ENCODE measurements at regions not wholly inside any gene's neighbourhood (a gene's known extent, or its start where the extent isn't known, plus 50 kb on each side); places are given as distances from the start of the nearest gene placed in this dataset.

GRCh38 chr10:120372917-120373316 is 84.1 kb upstream of the PLPP4 start:
- no peak for DNase-seq (ENCODE audit: low read depth)

GRCh38 chr10:120375666-120376065 is 81.4 kb upstream of the PLPP4 start:
- no peak for DNase-seq (ENCODE audit: low read depth)

GRCh38 chr10:120381931-120382330 is 75.1 kb upstream of the PLPP4 start:
- no peak for DNase-seq (ENCODE audit: low read depth)

- no peak for DNase-seq (ENCODE audit: low read depth)
Observed at GRCh38 chr10:120382360-120382759, 74.7 kb upstream of the PLPP4 start.

- no peak for DNase-seq (ENCODE audit: low read depth)
Observed at GRCh38 chr10:120385992-120386391, 71.0 kb upstream of the PLPP4 start.

- no peak for DNase-seq (ENCODE audit: low read depth)
Observed at GRCh38 chr10:120386896-120387295, 70.1 kb upstream of the PLPP4 start.

- DNase-seq (ENCODE audit: low read depth), result no peak
Observed at GRCh38 chr10:120387326-120387725, 69.7 kb upstream of the PLPP4 start.

GRCh38 chr10:120392245-120392644 is 64.8 kb upstream of the PLPP4 start:
- DNase-seq (ENCODE audit: low read depth), result no peak

GRCh38 chr10:120392671-120393079 is 64.4 kb upstream of the PLPP4 start:
- DNase-seq (ENCODE audit: low read depth), result no peak

- no peak for DNase-seq (ENCODE audit: low read depth)
Observed at GRCh38 chr10:120394446-120394845, 62.6 kb upstream of the PLPP4 start.

GRCh38 chr10:120396228-120396627 is 60.8 kb upstream of the PLPP4 start:
- no peak for DNase-seq (ENCODE audit: low read depth)

GRCh38 chr10:120398180-120398579 is 58.8 kb upstream of the PLPP4 start:
- no peak for DNase-seq (ENCODE audit: low read depth)

- DNase-seq (ENCODE audit: low read depth), result no peak
Observed at GRCh38 chr10:120400601-120401000, 56.4 kb upstream of the PLPP4 start.

- DNase-seq (ENCODE audit: low read depth), result no peak
Observed at GRCh38 chr10:120402147-120402766, 54.8 kb upstream of the PLPP4 start.

- no peak for DNase-seq (ENCODE audit: low read depth)
Observed at GRCh38 chr10:120403109-120403508, 53.9 kb upstream of the PLPP4 start.

- no peak for DNase-seq (ENCODE audit: low read depth)
Observed at GRCh38 chr10:120406376-120406775, 50.7 kb upstream of the PLPP4 start.

Measured in activated T-cell treated with anti-CD3 and anti-CD28 coated beads for 1 hour (primary cell).